NCI-H1105 (cell line): ENCODE measurements at regions not wholly inside any gene's neighbourhood (a gene's known extent, or its start where the extent isn't known, plus 50 kb on each side); places are given as distances from the start of the nearest gene placed in this dataset.
"Not testable (repeated sequence)": the region's sequence is repeated elsewhere in the genome, so short reads cannot be mapped to it uniquely, and the experiment has no call there.

Experiments used
- DNase-seq: peaks from one replicate; lab custom pipeline; 2025; lab: John Stamatoyannopoulos, UW

- DNase-seq: no peak
Measured at GRCh38 chr20:52098186-52098585, 93.4 kb downstream of the ZFP64 start.

- no peak for DNase-seq
Measured at GRCh38 chr20:52096117-52096516, 95.5 kb downstream of the ZFP64 start.

GRCh38 chr20:52094693-52095092 is 96.9 kb downstream of the ZFP64 start:
- no peak for DNase-seq

GRCh38 chr20:52093575-52093974 is 98.0 kb downstream of the ZFP64 start:
- no peak for DNase-seq

GRCh38 chr20:52090035-52090434 is 101.5 kb downstream of the ZFP64 start:
- DNase-seq: no peak

- no peak for DNase-seq
Measured at GRCh38 chr20:52087471-52087870, 104.1 kb downstream of the ZFP64 start.

- no peak for DNase-seq
Measured at GRCh38 chr20:52086878-52087277, 104.7 kb downstream of the ZFP64 start.

- no peak for DNase-seq
Measured at GRCh38 chr20:52084727-52085126, 106.9 kb downstream of the ZFP64 start.

- DNase-seq: peak; percentile 19
Measured at GRCh38 chr20:52083627-52084232, 107.8 kb downstream of the ZFP64 start.

GRCh38 chr20:52082612-52083011 is 109.0 kb downstream of the ZFP64 start:
- DNase-seq: no peak

- DNase-seq: no peak
Measured at GRCh38 chr20:52081791-52082190, 109.8 kb downstream of the ZFP64 start.

- DNase-seq: no peak
Measured at GRCh38 chr20:52081066-52081465, 110.5 kb downstream of the ZFP64 start.

- DNase-seq: no peak
Measured at GRCh38 chr20:52078289-52078688, 113.3 kb downstream of the ZFP64 start.

- DNase-seq: no peak
Measured at GRCh38 chr20:52076164-52076563, 115.4 kb downstream of the ZFP64 start.

- DNase-seq: no peak
Measured at GRCh38 chr20:52075400-52075799, 116.2 kb downstream of the ZFP64 start.

- no peak for DNase-seq
Measured at GRCh38 chr20:52071136-52071535, 120.4 kb downstream of the ZFP64 start.

- DNase-seq: no peak
Measured at GRCh38 chr20:52064931-52065330, 126.6 kb downstream of the ZFP64 start.

GRCh38 chr20:52062452-52063209 is 128.9 kb downstream of the ZFP64 start:
- no peak for DNase-seq

- no peak for DNase-seq
Measured at GRCh38 chr20:52060794-52061714, 130.5 kb downstream of the ZFP64 start.

- DNase-seq: not testable (repeated sequence)
Measured at GRCh38 chr20:52057133-52057532, 134.4 kb downstream of the ZFP64 start.

- DNase-seq: no peak
Measured at GRCh38 chr20:52056203-52057062, 135.1 kb downstream of the ZFP64 start.

GRCh38 chr20:52054123-52054522 is 137.5 kb downstream of the ZFP64 start:
- no peak for DNase-seq
